K562 (cell line): ENCODE measurements at regions not wholly inside any gene's neighbourhood (a gene's known extent, or its start where the extent isn't known, plus 50 kb on each side); places are given as distances from the start of the nearest gene placed in this dataset.

Source experiments
- CTCF ChIP-seq, 3 experiments: IDR thresholded peaks in 2 of 3; conservative IDR thresholded peaks in 1 of 3; 2 replicates each; pipeline ENCODE4 v1.5.1; 2011 to 2012; ENCODE audit warnings: low read length in 3 of 3, mild to moderate bottlenecking in 3 of 3, control low read depth in 2 of 3, improper control_type of control experiment in 1 of 3, inconsistent platforms in 1 of 3, low read depth in 1 of 3, mixed read lengths in 1 of 3, moderate library complexity in 1 of 3; ENCODE audit not compliant: insufficient read depth in 2 of 3
- TCF7 ChIP-seq: sonication (generic); IDR thresholded peaks from 2 replicates; pipeline ENCODE4 v1.6.1; 2016; ENCODE audit warnings: antibody characterized with exemption, borderline replicate concordance
- ZC3H4 ChIP-seq: sonication (generic); formaldehyde crosslinking; IDR thresholded peaks from 2 replicates; pipeline ENCODE4 v1.9.0; 2021; ENCODE audit warnings: missing genetic modification reagents, borderline replicate concordance
- ZNF121 ChIP-seq: sonication (generic); formaldehyde crosslinking; conservative IDR thresholded peaks from 2 replicates; pipeline ENCODE4 v1.8.0; 2022; ENCODE audit warnings: missing genetic modification reagents
- TF ChIP-seq, protein P1 (sequence below): IDR thresholded peaks from 3 replicates; pipeline ENCODE4 v1.6.1; 2011; ENCODE audit warnings: borderline replicate concordance, mild to moderate bottlenecking; ENCODE audit not compliant: insufficient read length, insufficient read depth

DNA sequence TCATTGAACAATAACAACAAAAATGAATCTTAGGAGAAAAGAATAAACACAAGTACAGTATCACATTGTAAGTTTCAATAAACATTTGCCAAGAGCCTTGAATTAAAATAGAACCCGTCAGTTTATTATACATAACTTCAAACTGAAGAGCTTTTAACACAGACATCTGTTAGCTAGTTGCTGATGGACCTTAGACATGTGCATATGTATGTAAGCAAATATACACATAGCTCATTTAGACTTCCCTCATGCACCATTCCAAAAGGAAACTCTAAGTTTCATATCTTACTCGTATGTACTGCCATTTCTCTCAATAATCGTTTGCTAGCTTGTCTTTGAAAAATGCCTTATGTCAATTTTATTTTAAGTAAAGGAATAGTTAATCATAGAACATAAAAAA lies 235.0 kb downstream of the TENT5A start:
- no peak for TF ChIP-seq CTCF (IDR thresholded peaks at IDR 0.05 in 2 of 3, conservative IDR thresholded peaks at IDR 0.05 in 1 of 3; ENCODE audit: insufficient read depth in 2 of 3, low read depth in 1 of 3, low read length in 3 of 3)
- TF ChIP-seq ZNF121 (CRISPR knock-in tag) = no peak
- no peak for TF ChIP-seq TCF7
- TF ChIP-seq ZC3H4 = no peak
- TF ChIP-seq, protein P1, sequence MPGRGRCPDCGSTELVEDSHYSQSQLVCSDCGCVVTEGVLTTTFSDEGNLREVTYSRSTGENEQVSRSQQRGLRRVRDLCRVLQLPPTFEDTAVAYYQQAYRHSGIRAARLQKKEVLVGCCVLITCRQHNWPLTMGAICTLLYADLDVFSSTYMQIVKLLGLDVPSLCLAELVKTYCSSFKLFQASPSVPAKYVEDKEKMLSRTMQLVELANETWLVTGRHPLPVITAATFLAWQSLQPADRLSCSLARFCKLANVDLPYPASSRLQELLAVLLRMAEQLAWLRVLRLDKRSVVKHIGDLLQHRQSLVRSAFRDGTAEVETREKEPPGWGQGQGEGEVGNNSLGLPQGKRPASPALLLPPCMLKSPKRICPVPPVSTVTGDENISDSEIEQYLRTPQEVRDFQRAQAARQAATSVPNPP = no peak
